ENCODE measurements at regions not wholly inside any gene's neighbourhood (a gene's known extent, or its start where the extent isn't known, plus 50 kb on each side); places are given as distances from the start of the nearest gene placed in this dataset.

DNA sequence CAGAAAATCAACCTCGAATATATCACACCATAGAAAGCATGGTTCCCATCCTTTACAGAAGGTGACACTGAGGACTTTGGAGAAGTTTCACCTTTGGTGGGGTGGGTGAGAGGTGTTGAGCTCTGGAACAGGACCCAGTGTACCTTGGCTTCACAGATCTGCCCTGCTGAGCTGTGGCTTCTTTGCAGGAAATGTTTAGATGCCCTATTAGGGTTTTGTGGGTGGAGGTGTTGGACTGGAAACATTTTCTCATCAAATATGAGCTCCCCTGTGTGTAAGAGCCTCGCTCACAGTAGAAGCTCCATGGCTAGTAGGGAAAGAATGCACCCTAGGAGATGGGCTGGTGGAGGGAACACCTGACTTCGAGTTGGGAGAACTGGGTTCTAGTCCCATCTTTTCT is 55.6 kb downstream of the RPL37A start (continued):
- TF ChIP-seq, protein P1, sequence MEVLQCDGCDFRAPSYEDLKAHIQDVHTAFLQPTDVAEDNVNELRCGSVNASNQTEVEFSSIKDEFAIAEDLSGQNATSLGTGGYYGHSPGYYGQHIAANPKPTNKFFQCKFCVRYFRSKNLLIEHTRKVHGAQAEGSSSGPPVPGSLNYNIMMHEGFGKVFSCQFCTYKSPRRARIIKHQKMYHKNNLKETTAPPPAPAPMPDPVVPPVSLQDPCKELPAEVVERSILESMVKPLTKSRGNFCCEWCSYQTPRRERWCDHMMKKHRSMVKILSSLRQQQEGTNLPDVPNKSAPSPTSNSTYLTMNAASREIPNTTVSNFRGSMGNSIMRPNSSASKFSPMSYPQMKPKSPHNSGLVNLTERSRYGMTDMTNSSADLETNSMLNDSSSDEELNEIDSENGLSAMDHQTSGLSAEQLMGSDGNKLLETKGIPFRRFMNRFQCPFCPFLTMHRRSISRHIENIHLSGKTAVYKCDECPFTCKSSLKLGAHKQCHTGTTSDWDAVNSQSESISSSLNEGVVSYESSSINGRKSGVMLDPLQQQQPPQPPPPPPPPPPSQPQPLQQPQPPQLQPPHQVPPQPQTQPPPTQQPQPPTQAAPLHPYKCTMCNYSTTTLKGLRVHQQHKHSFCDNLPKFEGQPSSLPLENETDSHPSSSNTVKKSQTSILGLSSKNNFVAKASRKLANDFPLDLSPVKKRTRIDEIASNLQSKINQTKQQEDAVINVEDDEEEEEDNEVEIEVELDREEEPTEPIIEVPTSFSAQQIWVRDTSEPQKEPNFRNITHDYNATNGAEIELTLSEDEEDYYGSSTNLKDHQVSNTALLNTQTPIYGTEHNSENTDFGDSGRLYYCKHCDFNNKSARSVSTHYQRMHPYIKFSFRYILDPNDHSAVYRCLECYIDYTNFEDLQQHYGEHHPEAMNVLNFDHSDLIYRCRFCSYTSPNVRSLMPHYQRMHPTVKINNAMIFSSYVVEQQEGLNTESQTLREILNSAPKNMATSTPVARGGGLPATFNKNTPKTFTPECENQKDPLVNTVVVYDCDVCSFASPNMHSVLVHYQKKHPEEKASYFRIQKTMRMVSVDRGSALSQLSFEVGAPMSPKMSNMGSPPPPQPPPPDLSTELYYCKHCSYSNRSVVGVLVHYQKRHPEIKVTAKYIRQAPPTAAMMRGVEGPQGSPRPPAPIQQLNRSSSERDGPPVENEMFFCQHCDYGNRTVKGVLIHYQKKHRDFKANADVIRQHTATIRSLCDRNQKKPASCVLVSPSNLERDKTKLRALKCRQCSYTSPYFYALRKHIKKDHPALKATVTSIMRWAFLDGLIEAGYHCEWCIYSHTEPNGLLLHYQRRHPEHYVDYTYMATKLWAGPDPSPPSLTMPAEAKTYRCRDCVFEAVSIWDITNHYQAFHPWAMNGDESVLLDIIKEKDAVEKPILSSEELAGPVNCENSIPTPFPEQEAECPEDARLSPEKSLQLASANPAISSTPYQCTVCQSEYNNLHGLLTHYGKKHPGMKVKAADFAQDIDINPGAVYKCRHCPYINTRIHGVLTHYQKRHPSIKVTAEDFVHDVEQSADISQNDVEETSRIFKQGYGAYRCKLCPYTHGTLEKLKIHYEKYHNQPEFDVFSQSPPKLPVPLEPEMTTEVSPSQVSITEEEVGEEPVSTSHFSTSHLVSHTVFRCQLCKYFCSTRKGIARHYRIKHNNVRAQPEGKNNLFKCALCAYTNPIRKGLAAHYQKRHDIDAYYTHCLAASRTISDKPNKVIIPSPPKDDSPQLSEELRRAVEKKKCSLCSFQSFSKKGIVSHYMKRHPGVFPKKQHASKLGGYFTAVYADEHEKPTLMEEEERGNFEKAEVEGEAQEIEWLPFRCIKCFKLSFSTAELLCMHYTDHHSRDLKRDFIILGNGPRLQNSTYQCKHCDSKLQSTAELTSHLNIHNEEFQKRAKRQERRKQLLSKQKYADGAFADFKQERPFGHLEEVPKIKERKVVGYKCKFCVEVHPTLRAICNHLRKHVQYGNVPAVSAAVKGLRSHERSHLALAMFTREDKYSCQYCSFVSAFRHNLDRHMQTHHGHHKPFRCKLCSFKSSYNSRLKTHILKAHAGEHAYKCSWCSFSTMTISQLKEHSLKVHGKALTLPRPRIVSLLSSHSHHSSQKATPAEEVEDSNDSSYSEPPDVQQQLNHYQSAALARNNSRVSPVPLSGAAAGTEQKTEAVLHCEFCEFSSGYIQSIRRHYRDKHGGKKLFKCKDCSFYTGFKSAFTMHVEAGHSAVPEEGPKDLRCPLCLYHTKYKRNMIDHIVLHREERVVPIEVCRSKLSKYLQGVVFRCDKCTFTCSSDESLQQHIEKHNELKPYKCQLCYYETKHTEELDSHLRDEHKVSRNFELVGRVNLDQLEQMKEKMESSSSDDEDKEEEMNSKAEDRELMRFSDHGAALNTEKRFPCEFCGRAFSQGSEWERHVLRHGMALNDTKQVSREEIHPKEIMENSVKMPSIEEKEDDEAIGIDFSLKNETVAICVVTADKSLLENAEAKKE (CRISPR knock-in tag; IDR thresholded peaks at IDR 0.05): no peak
- no peak for TF ChIP-seq EZH2 (IDR thresholded peaks at IDR 0.05; ENCODE audit: low read depth, unreplicated experiment)
- TF ChIP-seq, protein P2, sequence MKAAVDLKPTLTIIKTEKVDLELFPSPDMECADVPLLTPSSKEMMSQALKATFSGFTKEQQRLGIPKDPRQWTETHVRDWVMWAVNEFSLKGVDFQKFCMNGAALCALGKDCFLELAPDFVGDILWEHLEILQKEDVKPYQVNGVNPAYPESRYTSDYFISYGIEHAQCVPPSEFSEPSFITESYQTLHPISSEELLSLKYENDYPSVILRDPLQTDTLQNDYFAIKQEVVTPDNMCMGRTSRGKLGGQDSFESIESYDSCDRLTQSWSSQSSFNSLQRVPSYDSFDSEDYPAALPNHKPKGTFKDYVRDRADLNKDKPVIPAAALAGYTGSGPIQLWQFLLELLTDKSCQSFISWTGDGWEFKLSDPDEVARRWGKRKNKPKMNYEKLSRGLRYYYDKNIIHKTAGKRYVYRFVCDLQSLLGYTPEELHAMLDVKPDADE (IDR thresholded peaks at IDR 0.05): no peak
- TF ChIP-seq CREB1 (CRISPR knock-in tag; IDR thresholded peaks at IDR 0.05; ENCODE audit: low read depth): no peak

- Mint-ChIP-seq H3K36me3 (ENCODE audit: low read depth) (no peaks in the 10 kb centered on the region; the same call in 2 of the 3 replicates), H3K27ac (no peak overlapping the region), H3K27me3 (ENCODE audit: insufficient read depth, low read depth, poor library complexity) (peaks cover 15% of the 10 kb centered on the region), H3K9me3 (no peaks in the 10 kb centered on the region; the same call in 2 of the 3 replicates), H3K4me1 (peaks cover 36% of the 10 kb centered on the region), H3K4me3 (no peak overlapping the region)
- Histone ChIP-seq H3K9me2 (ENCODE audit: insufficient read depth) (peaks cover 16% of the 10 kb centered on the region; the same call in 1 of the 2 replicates), H3K27me3 (ENCODE audit: insufficient read depth) (no peaks in the 10 kb centered on the region), H3K79me2 (replicated peaks; ENCODE audit: insufficient read depth) (no peaks in the 10 kb centered on the region), H3K27ac (ENCODE audit: low read depth) (no peak overlapping the region), H2AFZ (no peak overlapping the region), H3K4me1 (ENCODE audit: insufficient read depth) (peaks cover 13% of the 10 kb centered on the region), H3K36me3 (ENCODE audit: insufficient read depth) (no peaks in the 10 kb centered on the region), H3F3A (replicated peaks; ENCODE audit: low read depth) (no peaks in the 10 kb centered on the region), H3K4me2 (no peak overlapping the region), H4K20me1 (replicated peaks; ENCODE audit: insufficient read depth) (no peaks in the 10 kb centered on the region; the same call in 1 of the 2 replicates), H3K4me3 (no peak overlapping the region)
- ATAC-seq (no peak), DNase-seq (ENCODE audit: low spot score) (no peak)
- TF ChIP-seq STAT1 (IDR thresholded peaks at IDR 0.05; ENCODE audit: unreplicated experiment): no peak
- TF ChIP-seq EZH2phosphoT487 (IDR thresholded peaks at IDR 0.05; ENCODE audit: unreplicated experiment): no peak
- TF ChIP-seq, protein P2 (IDR thresholded peaks at IDR 0.05): no peak
- TF ChIP-seq ZNF114 (CRISPR knock-in tag; IDR thresholded peaks at IDR 0.05): no peak
- no peak for TF ChIP-seq ZNF331 (CRISPR knock-in tag; IDR thresholded peaks at IDR 0.05; ENCODE audit: low read depth)
- no peak for TF ChIP-seq CTCF (conservative IDR thresholded peaks at IDR 0.05; ENCODE audit: low read depth in 2 of 2)
- TF ChIP-seq POLR2AphosphoS5 (IDR thresholded peaks at IDR 0.05; ENCODE audit: low read depth): no peak
- no peak for TF ChIP-seq CREB1 (CRISPR knock-in tag; IDR thresholded peaks at IDR 0.05; ENCODE audit: low read depth)
- no peak for TF ChIP-seq EZH2 (IDR thresholded peaks at IDR 0.05; ENCODE audit: low read depth, unreplicated experiment)
- no peak for TF ChIP-seq NANOG (IDR thresholded peaks at IDR 0.05; ENCODE audit: borderline replicate concordance)
These were observed 56.1 kb downstream of the RPL37A start for GRCh38 chr2:216554755-216555154.
